ENCODE measurements at regions not wholly inside any gene's neighbourhood (a gene's known extent, or its start where the extent isn't known, plus 50 kb on each side); places are given as distances from the start of the nearest gene placed in this dataset.
A peak's percentile ranks its signal among the peaks of the same experiment; 100 is the strongest.

DNA sequence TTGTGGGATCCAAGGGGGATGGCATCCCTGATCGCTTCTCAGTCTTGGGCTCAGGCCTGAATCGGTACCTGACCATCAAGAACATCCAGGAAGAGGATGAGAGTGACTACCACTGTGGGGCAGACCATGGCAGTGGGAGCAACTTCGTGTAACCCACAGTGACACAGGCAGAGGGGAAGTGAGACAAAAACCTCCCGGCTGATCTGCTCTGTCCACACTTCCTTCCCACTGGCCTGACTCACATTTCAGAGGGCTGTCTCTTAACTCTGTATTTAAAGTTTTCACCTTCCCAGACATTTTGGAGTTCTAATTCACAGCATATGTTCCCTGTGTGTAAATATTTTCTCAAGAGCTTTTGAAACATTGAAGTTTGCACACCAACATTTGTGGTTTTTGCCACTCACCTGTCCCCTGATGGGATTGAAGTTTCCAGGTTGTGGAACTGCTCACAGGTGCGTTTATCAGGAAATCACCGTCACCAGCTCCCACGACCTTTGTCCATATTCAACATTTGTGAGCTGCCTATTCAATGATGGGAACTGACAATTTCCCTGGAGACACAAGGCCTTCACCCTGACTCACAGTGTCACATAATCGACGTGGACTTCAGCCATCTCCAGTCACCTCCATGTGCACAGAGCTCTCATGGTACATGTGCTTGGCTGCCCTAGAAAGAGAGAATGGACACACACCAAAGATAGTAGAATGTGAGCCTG lies 99.2 kb downstream of the VPREB1 start:
- Histone ChIP-seq H3K27me3 (ENCODE audit: control insufficient read depth in 2 of 2, insufficient read depth in 1 of 2, low read length in 1 of 2) (no peaks in the 10 kb centered on the region), H3K9me3 (ENCODE audit: control insufficient read depth in 2 of 2, insufficient read depth in 1 of 2, low read length in 1 of 2) (no peaks in the 10 kb centered on the region), H3K4me3 (ENCODE audit: low read length in 2 of 2) (no peak overlapping the region), H3K4me1 (ENCODE audit: control insufficient read depth in 2 of 2, insufficient read depth in 2 of 2, low read length in 2 of 2) (peaks cover 0 to 6% of the 10 kb centered on the region in 2 donors), H3K27ac (ENCODE audit: low read depth in 1 of 2, low read length in 1 of 2) (no peak overlapping the region), H3K36me3 (ENCODE audit: control insufficient read depth in 2 of 2, insufficient read depth in 2 of 2, low read length in 1 of 2) (no peaks in the 10 kb centered on the region)
- 43% methylated on average over 9 of the region's 9 CpGs for WGBS
- no peak for DNase-seq (ENCODE audit: low read depth in 6 of 9, low spot score in 9 of 9)

DNA sequence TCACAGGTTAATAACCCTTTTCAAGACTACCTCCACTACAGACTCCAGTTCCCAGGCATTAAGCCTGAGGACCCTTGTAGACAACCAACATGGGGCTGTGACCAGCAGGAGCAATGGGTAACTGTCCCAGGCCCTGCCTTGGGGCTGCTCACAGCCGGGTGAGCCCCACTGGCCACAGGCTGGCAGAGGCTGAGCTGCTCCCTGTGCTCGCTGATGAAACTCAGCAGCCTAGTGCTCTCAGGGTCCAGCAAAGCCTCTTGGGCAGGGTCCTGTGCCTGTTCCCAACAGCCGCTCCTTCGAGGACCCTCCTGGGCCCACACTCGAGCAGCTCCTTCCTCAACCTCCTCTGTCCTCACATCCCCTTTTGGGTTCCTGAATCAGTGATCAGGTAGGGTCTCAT lies 99.8 kb downstream of the VPREB1 start:
- 85% methylated on average over 5 of the region's 5 CpGs for WGBS
- Histone ChIP-seq H3K4me3 (ENCODE audit: low read length in 2 of 2) (no peak overlapping the region), H3K9me3 (ENCODE audit: control insufficient read depth in 2 of 2, insufficient read depth in 1 of 2, low read length in 1 of 2) (no peaks in the 10 kb centered on the region), H3K27ac (ENCODE audit: low read depth in 1 of 2, low read length in 1 of 2) (no peak overlapping the region), H3K4me1 (ENCODE audit: control insufficient read depth in 2 of 2, insufficient read depth in 2 of 2, low read length in 2 of 2) (peaks cover 0 to 6% of the 10 kb centered on the region in 2 donors), H3K27me3 (ENCODE audit: control insufficient read depth in 2 of 2, insufficient read depth in 1 of 2, low read length in 1 of 2) (no peaks in the 10 kb centered on the region), H3K36me3 (ENCODE audit: control insufficient read depth in 2 of 2, insufficient read depth in 2 of 2, low read length in 1 of 2) (no peaks in the 10 kb centered on the region)
- DNase-seq (ENCODE audit: low read depth in 6 of 9, low spot score in 9 of 9), result no peak

DNA sequence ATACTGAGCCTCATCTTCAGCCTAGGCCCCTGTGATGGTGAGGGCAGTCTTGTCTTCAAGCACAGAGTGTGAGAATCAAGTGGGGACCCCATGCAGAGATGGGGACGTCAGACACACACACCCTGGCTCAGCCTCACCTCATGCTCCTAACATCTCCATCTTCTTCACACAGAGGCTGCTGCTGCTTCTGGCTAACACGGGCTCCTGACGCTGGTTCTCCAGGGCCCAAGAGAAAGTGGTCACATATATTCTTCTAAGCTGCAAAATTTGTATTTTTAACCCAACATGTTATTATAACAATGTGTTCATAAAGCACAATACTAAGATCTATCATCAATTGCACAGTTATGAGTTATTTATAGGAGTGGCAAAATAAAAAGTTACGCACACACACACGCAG lies 101.2 kb downstream of the VPREB1 start:
- DNase-seq (ENCODE audit: low read depth in 6 of 9, low spot score in 9 of 9), result no peak
- Histone ChIP-seq H3K9me3 (ENCODE audit: control insufficient read depth in 2 of 2, insufficient read depth in 1 of 2, low read length in 1 of 2) (no peaks in the 10 kb centered on the region), H3K27ac (ENCODE audit: low read depth in 1 of 2, low read length in 1 of 2) (no peak overlapping the region), H3K36me3 (ENCODE audit: control insufficient read depth in 2 of 2, insufficient read depth in 2 of 2, low read length in 1 of 2) (no peaks in the 10 kb centered on the region), H3K27me3 (ENCODE audit: control insufficient read depth in 2 of 2, insufficient read depth in 1 of 2, low read length in 1 of 2) (no peaks in the 10 kb centered on the region), H3K4me3 (ENCODE audit: low read length in 2 of 2) (no peak overlapping the region), H3K4me1 (ENCODE audit: control insufficient read depth in 2 of 2, insufficient read depth in 2 of 2, low read length in 2 of 2) (peaks cover 0 to 6% of the 10 kb centered on the region in 2 donors)
- WGBS, result 90% methylated on average over 5 of the region's 5 CpGs

DNA sequence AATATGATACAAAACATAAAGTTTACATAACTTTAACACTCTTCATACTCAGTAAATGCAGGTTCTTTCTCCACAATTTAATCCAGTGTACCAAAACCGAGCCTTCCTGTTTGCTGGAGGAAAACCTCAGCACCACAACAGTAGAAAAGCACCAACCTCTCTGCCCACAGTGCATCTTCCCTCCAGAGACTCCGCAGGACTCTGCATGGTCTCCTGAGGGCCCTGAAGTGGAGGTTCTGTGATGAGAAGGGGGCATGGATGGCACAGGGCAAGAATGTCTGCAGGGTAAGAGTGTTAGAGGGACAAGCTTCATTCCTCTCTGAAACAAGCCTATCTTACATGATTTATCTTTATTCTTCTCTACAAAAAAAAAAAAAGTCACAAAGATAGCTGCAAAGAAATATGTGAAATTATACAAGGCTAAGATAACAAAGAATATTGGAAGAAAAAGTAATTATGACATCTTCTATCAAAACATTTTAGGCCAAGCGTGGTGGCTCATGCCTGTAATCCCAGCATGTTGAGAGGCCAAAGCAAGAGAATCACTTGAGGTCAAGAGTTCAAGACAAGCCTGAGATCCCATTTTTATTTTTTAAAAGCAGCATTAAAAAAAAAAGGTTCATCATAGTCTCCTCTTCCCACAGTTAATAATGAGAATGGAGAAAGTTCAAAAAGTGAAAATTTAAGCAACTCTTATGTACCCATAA lies 102.0 kb downstream of the VPREB1 start:
- Histone ChIP-seq H3K4me1 (ENCODE audit: control insufficient read depth in 2 of 2, insufficient read depth in 2 of 2, low read length in 2 of 2) (peaks cover 0 to 6% of the 10 kb centered on the region in 2 donors), H3K27ac (ENCODE audit: low read depth in 1 of 2, low read length in 1 of 2) (no peak overlapping the region), H3K27me3 (ENCODE audit: control insufficient read depth in 2 of 2, insufficient read depth in 1 of 2, low read length in 1 of 2) (no peaks in the 10 kb centered on the region), H3K9me3 (ENCODE audit: control insufficient read depth in 2 of 2, insufficient read depth in 1 of 2, low read length in 1 of 2) (no peaks in the 10 kb centered on the region), H3K4me3 (ENCODE audit: low read length in 2 of 2) (no peak overlapping the region), H3K36me3 (ENCODE audit: control insufficient read depth in 2 of 2, insufficient read depth in 2 of 2, low read length in 1 of 2) (no peaks in the 10 kb centered on the region)
- no peak for DNase-seq (ENCODE audit: low read depth in 6 of 9, low spot score in 9 of 9)
- 38% methylated on average over 3 of the region's 3 CpGs for WGBS

DNA sequence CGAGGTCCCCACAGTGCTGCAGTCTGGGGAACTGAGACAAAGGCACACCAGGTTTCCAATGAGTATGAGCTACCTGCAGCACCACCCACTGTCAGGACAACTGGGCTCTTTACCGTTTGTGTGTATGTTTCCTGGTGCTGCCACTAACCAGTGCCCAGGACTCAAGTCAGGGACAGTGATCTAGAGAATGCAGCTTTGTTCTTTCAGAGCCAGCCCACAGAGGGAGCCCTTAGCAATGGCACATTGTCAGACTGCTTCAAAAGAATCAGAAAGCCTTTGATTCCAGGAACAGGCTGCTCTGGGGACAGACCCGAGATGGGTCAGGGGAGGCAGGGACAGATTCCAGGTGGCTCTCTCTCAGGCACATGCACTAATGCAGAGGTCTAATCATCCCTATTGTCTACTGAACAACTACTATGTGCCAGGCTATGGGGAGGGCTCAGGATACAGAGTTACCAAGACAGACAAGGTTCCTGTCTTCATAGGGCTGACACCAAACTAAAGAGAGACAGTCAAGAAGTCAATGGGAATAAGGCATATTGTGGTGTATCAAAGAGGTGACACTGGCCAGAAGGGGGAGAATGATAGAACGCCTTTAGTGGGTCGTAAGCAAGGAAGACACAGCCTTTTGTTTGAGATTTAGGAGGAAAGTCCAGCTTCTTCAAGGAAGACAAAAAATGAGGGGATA lies 103.7 kb downstream of the VPREB1 start:
- Histone ChIP-seq H3K4me1 (ENCODE audit: control insufficient read depth in 2 of 2, insufficient read depth in 2 of 2, low read length in 2 of 2) (peaks cover 0 to 6% of the 10 kb centered on the region in 2 donors), H3K4me3 (ENCODE audit: low read length in 2 of 2) (no peak overlapping the region), H3K36me3 (ENCODE audit: control insufficient read depth in 2 of 2, insufficient read depth in 2 of 2, low read length in 1 of 2) (no peaks in the 10 kb centered on the region), H3K9me3 (ENCODE audit: control insufficient read depth in 2 of 2, insufficient read depth in 1 of 2, low read length in 1 of 2) (no peaks in the 10 kb centered on the region), H3K27ac (ENCODE audit: low read depth in 1 of 2, low read length in 1 of 2) (no peak overlapping the region), H3K27me3 (ENCODE audit: control insufficient read depth in 2 of 2, insufficient read depth in 1 of 2, low read length in 1 of 2) (no peaks in the 10 kb centered on the region)
- 53% methylated on average over 5 of the region's 5 CpGs for WGBS
- peak in 4 of 9 donors; percentile 13 to 67 (median 32) for DNase-seq (ENCODE audit: low read depth in 6 of 9, low spot score in 9 of 9)

DNA sequence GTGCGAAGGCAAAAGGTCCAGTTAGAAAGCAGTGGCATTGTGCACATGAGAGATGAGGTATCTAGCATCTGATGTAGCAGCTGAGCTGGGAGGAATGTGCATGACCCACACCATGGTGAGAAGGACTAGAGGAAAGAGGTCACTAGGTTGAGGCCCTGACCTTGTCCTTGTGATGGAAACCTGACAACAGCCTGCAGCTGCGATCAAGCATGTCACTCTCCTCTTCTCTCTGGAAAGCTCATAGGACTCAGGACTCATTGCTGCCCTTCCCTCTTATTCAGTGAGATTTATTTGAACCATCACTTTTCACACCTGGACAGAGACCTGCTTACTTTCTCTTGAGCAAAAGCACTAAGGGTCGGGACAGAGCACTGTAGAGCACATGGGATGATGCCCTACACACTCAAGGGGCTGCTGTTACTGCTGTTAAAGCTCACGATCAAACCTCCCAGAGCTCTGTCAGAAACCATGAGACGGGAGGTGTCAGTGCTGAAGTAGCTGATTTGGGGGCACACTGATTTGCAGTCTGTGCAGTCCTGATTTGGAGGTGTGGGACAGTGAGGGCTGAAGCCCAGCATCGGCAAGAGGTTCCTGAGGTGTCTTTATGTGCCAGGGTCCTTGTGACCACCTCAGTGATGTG lies 104.3 kb downstream of the VPREB1 start:
- no peak overlapping the region for H3K27ac ChIP-seq (ENCODE audit: low read depth in 1 of 2, low read length in 1 of 2)
- WGBS, result 95% methylated on average over 6 of the region's 6 CpGs

DNA sequence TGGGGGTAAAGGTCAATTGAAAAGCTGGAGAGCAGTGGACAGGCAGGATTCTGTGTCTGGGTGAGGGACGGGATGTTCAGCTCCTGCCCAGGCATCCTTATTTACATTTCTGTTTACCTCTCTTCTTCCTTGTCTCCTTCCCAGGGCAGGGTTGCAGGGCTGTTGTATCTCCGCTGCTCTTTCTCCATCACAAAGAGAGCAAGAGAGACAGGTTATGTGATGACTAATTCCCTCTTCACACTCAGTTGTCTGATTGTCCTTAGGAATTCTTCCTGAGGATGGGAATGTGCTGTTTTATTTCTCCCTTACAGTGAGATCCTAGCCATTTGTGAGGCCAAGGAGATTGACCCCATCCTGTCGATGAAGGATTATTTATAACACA lies 104.9 kb downstream of the VPREB1 start:
- no peaks in the 10 kb centered on the region for H3K27me3 ChIP-seq (ENCODE audit: control insufficient read depth in 2 of 2, insufficient read depth in 1 of 2, low read length in 1 of 2)
- H3K9me3 ChIP-seq (ENCODE audit: control insufficient read depth in 2 of 2, insufficient read depth in 1 of 2, low read length in 1 of 2), result no peaks in the 10 kb centered on the region
- WGBS, result over 99% methylated on average over 3 of the region's 3 CpGs
- no peak for DNase-seq (ENCODE audit: low read depth in 6 of 9, low spot score in 9 of 9)
- H3K27ac ChIP-seq (ENCODE audit: low read depth in 1 of 2, low read length in 1 of 2), result no peak overlapping the region
- no peaks in the 10 kb centered on the region for H3K36me3 ChIP-seq (ENCODE audit: control insufficient read depth in 2 of 2, insufficient read depth in 2 of 2, low read length in 1 of 2)
- H3K4me1 ChIP-seq (ENCODE audit: control insufficient read depth in 2 of 2, insufficient read depth in 2 of 2, low read length in 2 of 2), result peaks cover 0 to 2% of the 10 kb centered on the region in 2 donors
- H3K4me3 ChIP-seq (ENCODE audit: low read length in 2 of 2), result no peak overlapping the region

More for the DNA sequence above, 104.3 kb downstream of the VPREB1 start:
- H3K36me3 ChIP-seq (ENCODE audit: control insufficient read depth in 2 of 2, insufficient read depth in 2 of 2, low read length in 1 of 2), result no peaks in the 10 kb centered on the region
- H3K4me3 ChIP-seq (ENCODE audit: low read length in 2 of 2), result no peak overlapping the region
- H3K27me3 ChIP-seq (ENCODE audit: control insufficient read depth in 2 of 2, insufficient read depth in 1 of 2, low read length in 1 of 2), result no peaks in the 10 kb centered on the region
- H3K4me1 ChIP-seq (ENCODE audit: control insufficient read depth in 2 of 2, insufficient read depth in 2 of 2, low read length in 2 of 2), result peaks cover 0 to 4% of the 10 kb centered on the region in 2 donors
- DNase-seq (ENCODE audit: low read depth in 6 of 9, low spot score in 9 of 9), result no peak
- H3K9me3 ChIP-seq (ENCODE audit: control insufficient read depth in 2 of 2, insufficient read depth in 1 of 2, low read length in 1 of 2), result no peaks in the 10 kb centered on the region

DNA sequence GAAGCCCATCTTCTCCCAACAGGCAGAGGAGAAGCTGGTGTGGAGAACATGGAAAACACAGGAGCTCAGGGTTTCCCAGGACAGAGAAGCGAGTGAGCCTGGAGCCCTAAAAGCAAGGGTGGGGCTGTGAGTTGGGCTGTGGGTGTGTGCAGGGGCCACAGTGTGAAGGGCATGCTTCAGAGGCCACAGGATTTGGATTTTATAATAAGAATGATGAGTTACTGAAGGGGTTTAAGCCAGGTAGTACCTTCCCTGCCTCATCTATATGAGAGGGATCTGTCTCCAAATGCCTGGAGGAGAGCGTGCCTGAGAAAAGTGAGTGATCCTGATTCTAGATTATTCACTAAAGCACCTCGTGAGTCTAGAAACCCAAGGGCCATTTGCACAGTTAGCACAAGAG lies 106.8 kb downstream of the VPREB1 start:
- Histone ChIP-seq H3K4me1 (ENCODE audit: control insufficient read depth in 2 of 2, insufficient read depth in 2 of 2, low read length in 2 of 2) (peaks cover 0 to 2% of the 10 kb centered on the region in 2 donors), H3K36me3 (ENCODE audit: control insufficient read depth in 2 of 2, insufficient read depth in 2 of 2, low read length in 1 of 2) (no peaks in the 10 kb centered on the region), H3K27ac (ENCODE audit: low read depth in 1 of 2, low read length in 1 of 2) (no peak overlapping the region), H3K9me3 (ENCODE audit: control insufficient read depth in 2 of 2, insufficient read depth in 1 of 2, low read length in 1 of 2) (no peaks in the 10 kb centered on the region), H3K4me3 (ENCODE audit: low read length in 2 of 2) (no peak overlapping the region), H3K27me3 (ENCODE audit: control insufficient read depth in 2 of 2, insufficient read depth in 1 of 2, low read length in 1 of 2) (no peaks in the 10 kb centered on the region)
- no peak for DNase-seq (ENCODE audit: low read depth in 6 of 9, low spot score in 9 of 9)
- WGBS, result 95% methylated on average over 3 of the region's 3 CpGs
